Astrocyte of the cerebellum (primary cell): ENCODE measurements at regions not wholly inside any gene's neighbourhood (a gene's known extent, or its start where the extent isn't known, plus 50 kb on each side); places are given as distances from the start of the nearest gene placed in this dataset.

Experiments
- DNase-seq: peaks from one replicate; pipeline ENCODE4 v3.0.0-alpha.2; 2011; ENCODE audit warnings: low read depth
- H3K4me3 ChIP-seq: 2 replicates; pipeline ENCODE4 v1.5.1; 2011; ENCODE audit warnings: mild to moderate bottlenecking, low read depth, low read length, moderate library complexity
- CTCF ChIP-seq: IDR thresholded peaks from 2 replicates; pipeline ENCODE4 v1.5.1; 2012; ENCODE audit warnings: low read length, low read depth, moderate library complexity, mild to moderate bottlenecking; ENCODE audit errors: missing control alignments
- in situ Hi-C: cut with HindIII; loops from 2 replicates; pipeline ENCODE4 v1.10.0; 2017; ENCODE audit warnings: low sequenced_read_pairs

GRCh38 chr9:1442105-1442504 is 391.9 kb downstream of the DMRT2 start:
- DNase-seq, result no peak
- in situ Hi-C loops, result no loop called here

GRCh38 chr9:1443450-1443849 is 393.3 kb downstream of the DMRT2 start:
- no peak for DNase-seq
- TF ChIP-seq CTCF, result no peak
- in situ Hi-C loops, result no loop called here
- H3K4me3 ChIP-seq, result no peak overlapping the region

More at GRCh38 chr9:1442105-1442504, 391.9 kb downstream of the DMRT2 start:
- H3K4me3 ChIP-seq, result no peak overlapping the region
- TF ChIP-seq CTCF, result no peak

- in situ Hi-C loops, result no loop called here
- no peak overlapping the region for H3K4me3 ChIP-seq
- TF ChIP-seq CTCF, result no peak
- no peak for DNase-seq
Measured at GRCh38 chr9:1446671-1447070, 396.5 kb downstream of the DMRT2 start.

- TF ChIP-seq CTCF, result no peak
- H3K4me3 ChIP-seq, result no peak overlapping the region
- no peak for DNase-seq
- in situ Hi-C loops, result no loop called here
Measured at GRCh38 chr9:1453636-1454035, 403.5 kb downstream of the DMRT2 start.

GRCh38 chr9:1454211-1454610 is 404.1 kb downstream of the DMRT2 start:
- in situ Hi-C loops, result no loop called here
- TF ChIP-seq CTCF, result no peak
- no peak for DNase-seq
- H3K4me3 ChIP-seq, result no peak overlapping the region

- no peak for DNase-seq
- TF ChIP-seq CTCF, result no peak
- no peak overlapping the region for H3K4me3 ChIP-seq
- in situ Hi-C loops, result no loop called here
Measured at GRCh38 chr9:1454616-1455347, 404.6 kb downstream of the DMRT2 start.
